ENCODE measurements at regions not wholly inside any gene's neighbourhood (a gene's known extent, or its start where the extent isn't known, plus 50 kb on each side); places are given as distances from the start of the nearest gene placed in this dataset.

DNA sequence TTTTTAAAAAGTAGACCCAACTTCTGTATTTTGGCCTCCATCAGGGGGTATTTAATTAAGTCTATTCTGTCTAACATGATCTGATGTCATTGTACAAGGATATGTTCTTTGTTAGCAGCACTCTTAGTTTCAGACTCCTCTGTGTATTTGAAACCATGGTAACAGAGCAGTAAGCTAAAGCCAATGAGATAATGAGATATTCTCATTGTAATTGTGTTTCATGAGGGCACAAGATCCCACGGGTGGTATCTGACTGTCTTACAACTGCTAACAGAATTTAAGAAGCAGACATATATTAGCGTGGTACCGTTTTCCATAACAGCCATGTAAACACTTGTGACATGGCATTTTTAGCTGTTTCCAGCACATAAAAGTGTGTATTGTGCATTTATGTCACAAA lies 251.2 kb upstream of the VEPH1 start:
- H3K36me3 ChIP-seq (ENCODE audit: control insufficient read depth in 4 of 4, insufficient read depth in 4 of 4, low read length in 4 of 4) = no peaks in the 10 kb centered on the region
- DNase-seq (peak in 2 of 3 donors; percentile 3 to 4), ATAC-seq (ENCODE audit: insufficient read depth, low FRiP score) (no peak)
- TF ChIP-seq, protein P1, sequence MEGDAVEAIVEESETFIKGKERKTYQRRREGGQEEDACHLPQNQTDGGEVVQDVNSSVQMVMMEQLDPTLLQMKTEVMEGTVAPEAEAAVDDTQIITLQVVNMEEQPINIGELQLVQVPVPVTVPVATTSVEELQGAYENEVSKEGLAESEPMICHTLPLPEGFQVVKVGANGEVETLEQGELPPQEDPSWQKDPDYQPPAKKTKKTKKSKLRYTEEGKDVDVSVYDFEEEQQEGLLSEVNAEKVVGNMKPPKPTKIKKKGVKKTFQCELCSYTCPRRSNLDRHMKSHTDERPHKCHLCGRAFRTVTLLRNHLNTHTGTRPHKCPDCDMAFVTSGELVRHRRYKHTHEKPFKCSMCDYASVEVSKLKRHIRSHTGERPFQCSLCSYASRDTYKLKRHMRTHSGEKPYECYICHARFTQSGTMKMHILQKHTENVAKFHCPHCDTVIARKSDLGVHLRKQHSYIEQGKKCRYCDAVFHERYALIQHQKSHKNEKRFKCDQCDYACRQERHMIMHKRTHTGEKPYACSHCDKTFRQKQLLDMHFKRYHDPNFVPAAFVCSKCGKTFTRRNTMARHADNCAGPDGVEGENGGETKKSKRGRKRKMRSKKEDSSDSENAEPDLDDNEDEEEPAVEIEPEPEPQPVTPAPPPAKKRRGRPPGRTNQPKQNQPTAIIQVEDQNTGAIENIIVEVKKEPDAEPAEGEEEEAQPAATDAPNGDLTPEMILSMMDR (IDR thresholded peaks at IDR 0.05; ENCODE audit: control extremely low read depth, extremely low read depth) = no peak
- no peak overlapping the region for H3K27ac ChIP-seq (ENCODE audit: low read depth in 1 of 2, low read length in 1 of 2)
- peaks cover 0 to 4% (median 0%) of the 10 kb centered on the region in 4 donors for H3K9me3 ChIP-seq (ENCODE audit: control insufficient read depth in 4 of 4, insufficient read depth in 3 of 4, low read length in 3 of 4)
- H3K9ac ChIP-seq (ENCODE audit: insufficient read depth in 1 of 2, low read length in 2 of 2) = no peak overlapping the region
- no peak overlapping the region for H3K4me3 ChIP-seq
- H3K27me3 ChIP-seq (ENCODE audit: control insufficient read depth in 3 of 3, insufficient read depth in 3 of 3, low read length in 2 of 3) = no peaks in the 10 kb centered on the region
- no peaks in the 10 kb centered on the region for H3K4me1 ChIP-seq (ENCODE audit: control insufficient read depth in 5 of 5, insufficient read depth in 5 of 5, low read length in 5 of 5)
- WGBS, 2 donors = 59 to 65% methylated on average over 3 of the region's 3 CpGs

DNA sequence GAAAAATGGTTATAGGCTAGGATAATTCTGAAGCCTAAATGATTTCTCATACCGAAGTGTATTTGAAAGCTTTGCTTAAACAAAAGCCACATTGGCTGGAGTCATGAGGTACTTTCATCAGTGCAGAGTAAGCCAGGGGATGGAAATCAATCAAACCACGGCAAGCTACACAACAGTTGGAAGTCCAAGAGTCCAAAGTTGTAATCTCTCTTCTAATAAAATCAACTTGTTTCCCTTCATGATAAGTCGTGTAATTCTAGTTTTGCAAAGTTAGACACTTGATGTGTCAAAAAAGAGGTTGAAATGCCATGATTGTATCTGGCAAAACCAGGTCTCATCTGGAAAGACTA lies 250.5 kb upstream of the VEPH1 start:
- WGBS, 2 donors = 65 to 73% methylated on average over 3 of the region's 3 CpGs
- TF ChIP-seq, protein P1 (IDR thresholded peaks at IDR 0.05; ENCODE audit: control extremely low read depth, extremely low read depth) = no peak
- Histone ChIP-seq H3K4me3 (no peak overlapping the region), H3K4me1 (ENCODE audit: control insufficient read depth in 5 of 5, insufficient read depth in 5 of 5, low read length in 5 of 5) (no peaks in the 10 kb centered on the region), H3K9ac (ENCODE audit: insufficient read depth in 1 of 2, low read length in 2 of 2) (no peak overlapping the region), H3K27ac (ENCODE audit: low read depth in 1 of 2, low read length in 1 of 2) (no peak overlapping the region), H3K27me3 (ENCODE audit: control insufficient read depth in 3 of 3, insufficient read depth in 3 of 3, low read length in 2 of 3) (no peaks in the 10 kb centered on the region), H3K36me3 (ENCODE audit: control insufficient read depth in 4 of 4, insufficient read depth in 4 of 4, low read length in 4 of 4) (no peaks in the 10 kb centered on the region), H3K9me3 (ENCODE audit: control insufficient read depth in 4 of 4, insufficient read depth in 3 of 4, low read length in 3 of 4) (peaks cover 0 to 4% (median 0%) of the 10 kb centered on the region in 4 donors)
- DNase-seq (no peak), ATAC-seq (ENCODE audit: insufficient read depth, low FRiP score) (no peak)

DNA sequence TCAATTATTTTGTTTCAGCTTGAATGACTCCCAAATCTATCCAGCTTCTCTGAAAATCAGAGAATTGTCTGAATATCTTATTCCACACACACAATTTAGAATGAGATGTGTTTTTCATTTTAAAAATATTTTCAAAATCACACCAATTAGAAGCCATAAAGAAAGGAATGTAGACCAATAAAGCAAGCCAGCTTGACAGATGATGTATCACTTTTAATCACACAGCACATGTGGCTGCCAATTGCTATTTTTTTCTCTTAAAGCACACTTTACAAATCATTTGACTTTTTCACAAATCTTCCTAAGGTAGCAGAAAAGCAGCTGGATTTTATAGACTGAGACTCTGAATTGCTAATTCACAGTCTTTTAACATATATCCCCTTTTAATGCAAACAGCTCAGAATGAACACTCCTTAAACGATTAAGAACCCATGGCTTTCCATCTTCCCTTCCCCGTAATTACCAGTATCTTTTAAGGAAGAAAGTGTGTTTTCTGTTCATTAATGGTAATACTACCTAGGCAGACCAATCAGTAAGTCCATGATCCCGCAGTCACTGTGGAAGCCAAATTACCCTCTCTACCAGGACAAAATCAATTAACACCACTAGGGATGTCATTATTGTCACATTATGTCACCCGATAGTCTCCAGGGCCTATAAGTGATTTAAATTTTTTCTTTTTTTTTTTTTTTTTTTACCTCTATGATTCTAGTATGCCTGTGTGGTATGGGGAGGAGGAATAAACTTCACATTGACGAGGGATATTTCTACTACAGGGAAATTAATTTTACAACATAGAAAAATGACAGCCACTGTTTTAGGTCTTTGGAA lies 250.0 kb upstream of the VEPH1 start:
- Histone ChIP-seq H3K27me3 (ENCODE audit: control insufficient read depth in 3 of 3, insufficient read depth in 3 of 3, low read length in 2 of 3) (no peaks in the 10 kb centered on the region), H3K4me1 (ENCODE audit: control insufficient read depth in 5 of 5, insufficient read depth in 5 of 5, low read length in 5 of 5) (no peaks in the 10 kb centered on the region), H3K36me3 (ENCODE audit: control insufficient read depth in 4 of 4, insufficient read depth in 4 of 4, low read length in 4 of 4) (no peaks in the 10 kb centered on the region), H3K9me3 (ENCODE audit: control insufficient read depth in 4 of 4, insufficient read depth in 3 of 4, low read length in 3 of 4) (peaks cover 0 to 4% (median 0%) of the 10 kb centered on the region in 4 donors), H3K9ac (ENCODE audit: insufficient read depth in 1 of 2, low read length in 2 of 2) (no peak overlapping the region), H3K27ac (ENCODE audit: low read depth in 1 of 2, low read length in 1 of 2) (no peak overlapping the region), H3K4me3 (no peak overlapping the region)
- TF ChIP-seq, protein P1 (IDR thresholded peaks at IDR 0.05; ENCODE audit: control extremely low read depth, extremely low read depth) = no peak
- no peak for ATAC-seq (ENCODE audit: insufficient read depth, low FRiP score)
- no peak for DNase-seq
- 68 to 74% methylated on average over 5 of the region's 5 CpGs for WGBS, 2 donors

Data from lung (tissue), 11 donors.